GM21390 (cell line): ENCODE measurements at regions not wholly inside any gene's neighbourhood (a gene's known extent, or its start where the extent isn't known, plus 50 kb on each side); places are given as distances from the start of the nearest gene placed in this dataset.

Source experiments
- ATAC-seq: cut with Tn5 transposase; IDR thresholded peaks from one replicate; pipeline ENCODE4 v1.9.1; 2021; ENCODE audit not compliant: unreplicated experiment

- no peak for ATAC-seq
Measured at GRCh38 chr19:31402529-31403316, 53.5 kb upstream of the TSHZ3 start.

GRCh38 chr19:31406106-31406505, 56.9 kb upstream of the TSHZ3 start:
- ATAC-seq: no peak

DNA sequence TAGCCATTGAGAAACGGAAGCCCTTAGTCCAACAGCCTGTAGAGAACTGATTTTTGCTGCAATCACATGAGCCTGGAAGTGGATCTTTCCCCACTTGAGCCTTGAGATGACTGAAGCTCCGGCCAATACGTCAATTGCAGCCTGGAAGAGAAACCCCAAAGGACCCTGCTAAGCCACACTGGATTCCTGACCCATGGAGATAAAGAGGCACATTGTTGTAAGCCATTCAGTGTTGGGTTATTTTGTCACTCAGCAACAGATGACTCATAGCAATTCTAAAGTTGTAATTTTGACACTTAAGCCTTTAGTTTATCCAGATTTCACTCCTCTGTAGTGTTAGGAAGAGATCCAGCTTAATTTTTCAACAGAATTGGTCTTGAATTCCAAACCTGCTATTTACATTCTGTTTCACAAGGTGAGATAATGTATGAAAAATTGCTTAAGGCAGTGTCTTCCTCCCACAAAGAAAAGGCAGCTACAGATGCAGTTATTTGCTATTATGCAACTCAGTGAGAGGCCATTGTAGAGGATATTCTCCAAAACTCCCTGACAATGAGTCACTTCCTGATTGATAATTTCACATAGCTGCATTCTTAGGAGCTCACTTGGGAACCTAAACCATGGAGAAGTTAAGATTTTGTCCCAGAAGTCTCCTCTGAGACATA, 59.4 kb upstream of the TSHZ3 start:
- no peak for ATAC-seq

GRCh38 chr19:31413353-31413752, 64.1 kb upstream of the TSHZ3 start:
- ATAC-seq: no peak

DNA sequence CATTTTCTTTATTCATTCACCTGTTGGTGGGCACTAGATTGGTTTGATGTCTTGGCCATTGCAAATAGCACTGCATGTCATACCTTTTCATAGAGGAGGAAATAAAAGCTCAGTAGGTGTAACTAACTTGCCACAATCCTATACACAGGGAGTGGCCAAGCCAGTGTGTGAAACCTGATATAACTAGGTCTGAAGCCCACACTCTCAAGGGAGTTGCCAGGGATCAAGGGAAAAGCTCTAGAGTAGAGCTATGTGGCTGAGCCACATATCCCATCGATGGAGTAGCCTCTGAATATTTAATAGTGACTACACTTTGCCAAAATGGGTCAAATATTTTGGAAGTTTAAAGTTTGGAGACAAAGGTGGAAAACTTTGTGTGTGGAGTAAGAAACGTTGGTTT, 66.1 kb upstream of the TSHZ3 start:
- ATAC-seq: no peak

- ATAC-seq: no peak
Measured at GRCh38 chr19:31416548-31416947, 67.3 kb upstream of the TSHZ3 start.

DNA sequence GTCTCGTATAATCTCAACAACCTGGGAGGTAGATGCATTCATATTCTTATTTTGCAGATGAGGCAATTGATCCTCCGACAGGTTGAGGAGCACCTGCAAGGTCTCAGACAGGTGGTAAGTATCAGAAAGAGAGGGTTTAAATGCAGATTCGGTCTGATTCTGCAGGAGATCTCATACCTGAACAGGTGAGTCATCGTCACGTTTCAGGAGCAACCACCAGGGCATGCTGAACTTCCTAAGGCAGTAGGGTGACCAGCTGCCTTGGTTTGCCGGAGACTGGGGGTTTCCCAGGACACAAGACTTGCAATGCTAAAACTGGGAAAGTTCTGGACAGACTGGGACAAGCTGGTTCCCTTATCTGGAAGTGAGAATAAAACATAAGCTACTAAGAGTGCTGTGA, 68.8 kb upstream of the TSHZ3 start:
- ATAC-seq: no peak

DNA sequence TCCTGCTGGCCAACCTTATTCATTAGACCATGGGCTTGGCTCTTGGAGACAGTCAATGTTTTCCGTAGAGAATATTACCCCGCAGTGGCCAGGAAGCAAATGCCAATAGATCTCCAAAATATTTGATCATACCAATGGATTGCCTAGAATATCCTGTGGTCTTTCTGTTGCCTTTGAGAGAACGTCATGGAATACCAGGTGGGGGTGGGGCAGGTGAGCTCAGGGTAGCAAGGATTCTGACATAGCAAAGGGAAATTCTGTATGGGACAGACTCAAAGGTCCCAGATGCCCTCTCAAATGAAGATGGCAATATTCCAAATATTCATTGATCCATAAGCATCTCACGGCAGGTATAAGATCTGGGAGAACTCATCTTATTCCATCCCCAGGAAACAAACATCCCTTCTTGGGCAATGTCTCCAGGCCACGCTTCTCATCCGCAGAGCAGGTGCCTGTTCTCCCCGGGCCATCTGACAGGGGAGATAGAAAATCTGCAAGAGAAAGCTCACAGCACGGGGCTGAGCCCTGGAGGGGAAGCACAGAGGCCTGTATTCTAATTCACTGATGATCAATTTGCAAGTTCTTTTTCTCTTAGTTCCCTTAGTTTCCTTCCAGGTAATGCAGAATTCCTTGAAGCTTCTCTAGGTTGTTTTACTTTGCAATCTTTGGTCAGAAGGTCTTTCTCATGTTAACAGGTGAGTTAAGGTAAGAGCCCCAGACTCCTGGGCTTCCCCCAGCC, 69.6 kb upstream of the TSHZ3 start:
- no peak for ATAC-seq

DNA sequence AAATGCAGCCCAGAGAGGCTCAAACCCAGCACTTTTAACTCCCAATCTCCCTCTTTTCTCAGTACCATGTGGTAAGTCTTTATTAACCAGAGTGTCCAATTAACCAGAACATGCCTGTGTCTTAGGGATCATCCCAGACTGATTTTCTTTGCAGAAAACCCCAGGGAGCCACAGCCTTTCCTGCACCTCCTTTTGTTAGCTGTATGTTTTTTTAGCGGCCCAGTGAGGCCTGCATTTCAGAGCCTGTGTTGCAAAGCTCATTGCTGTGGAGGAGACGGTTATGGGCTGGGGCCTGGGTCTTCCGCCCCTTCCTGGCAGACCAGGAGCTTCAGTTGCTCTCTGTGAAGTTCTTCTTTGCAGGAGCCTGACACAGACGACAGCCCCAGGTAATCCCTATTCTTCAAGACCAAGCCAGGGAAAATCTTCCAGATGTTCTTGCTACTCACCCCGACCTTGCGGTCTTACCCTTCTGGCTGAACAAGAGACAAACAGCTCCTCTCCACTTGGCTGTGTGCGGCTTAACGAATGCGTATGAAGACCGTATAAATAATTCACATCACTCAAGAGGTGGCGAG, 70.7 kb upstream of the TSHZ3 start:
- no peak for ATAC-seq

GRCh38 chr19:31421082-31421481, 71.8 kb upstream of the TSHZ3 start:
- ATAC-seq: no peak

- no peak for ATAC-seq
Measured at GRCh38 chr19:31421856-31422255, 72.6 kb upstream of the TSHZ3 start.

DNA sequence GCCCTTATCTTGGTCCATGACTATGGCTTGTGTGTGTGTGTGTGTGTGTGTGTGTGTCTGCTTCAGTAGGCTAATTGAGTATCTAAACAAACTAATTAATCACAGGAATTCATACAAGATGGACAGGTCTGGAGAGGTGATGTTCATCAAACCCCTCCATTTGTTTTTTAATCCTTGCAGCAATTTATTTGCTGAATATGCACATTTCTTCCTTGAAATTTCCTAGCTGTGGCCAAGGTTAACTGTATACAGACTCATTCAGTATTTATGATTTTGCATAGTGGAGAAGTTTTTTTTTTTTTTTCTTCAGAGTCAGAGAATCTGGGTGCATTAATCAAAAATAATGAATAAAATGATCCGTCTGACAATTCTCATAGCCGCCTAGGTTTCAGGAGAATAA, 74.7 kb upstream of the TSHZ3 start:
- no peak for ATAC-seq

GRCh38 chr19:31424861-31425620, 75.8 kb upstream of the TSHZ3 start:
- ATAC-seq: no peak

- ATAC-seq: no peak
Measured at GRCh38 chr19:31427857-31428256, 78.6 kb upstream of the TSHZ3 start.

- ATAC-seq: no peak
Measured at GRCh38 chr19:31430381-31430780, 81.1 kb upstream of the TSHZ3 start.

GRCh38 chr19:31432201-31432810, 83.1 kb upstream of the TSHZ3 start:
- ATAC-seq: no peak

DNA sequence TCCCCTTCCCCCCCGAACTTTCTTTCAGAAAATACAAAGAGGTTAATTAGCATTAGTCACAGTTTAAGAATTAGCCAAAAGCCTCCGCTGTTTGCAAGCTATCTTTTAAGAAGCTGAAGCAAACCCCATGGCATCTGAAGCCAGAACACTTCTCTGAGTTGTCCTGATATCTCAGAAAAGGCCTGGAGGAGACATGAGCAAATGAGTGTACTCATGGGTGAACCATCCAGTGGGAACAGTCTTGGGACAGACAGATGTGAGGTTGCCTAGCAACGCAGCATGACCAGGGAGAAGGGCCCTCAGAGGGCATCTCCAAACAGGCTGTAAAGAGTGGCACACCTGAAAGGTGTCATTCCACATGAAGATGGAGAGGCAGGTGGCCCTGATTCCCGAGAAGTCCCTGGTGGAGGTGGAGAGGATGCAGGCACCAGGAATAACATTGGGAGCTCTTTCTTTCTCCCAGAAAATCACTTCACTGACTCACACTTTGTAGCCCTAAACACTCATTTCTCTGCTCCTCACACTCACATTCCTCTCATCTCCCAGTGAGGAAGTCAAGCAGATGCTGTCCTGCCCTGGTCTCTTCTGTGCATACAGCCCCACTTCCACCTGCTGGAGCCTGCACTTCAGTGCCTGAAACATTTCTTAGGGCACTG, 87.0 kb upstream of the TSHZ3 start:
- no peak for ATAC-seq

- no peak for ATAC-seq
Measured at GRCh38 chr19:31438401-31439269, 89.4 kb upstream of the TSHZ3 start.

DNA sequence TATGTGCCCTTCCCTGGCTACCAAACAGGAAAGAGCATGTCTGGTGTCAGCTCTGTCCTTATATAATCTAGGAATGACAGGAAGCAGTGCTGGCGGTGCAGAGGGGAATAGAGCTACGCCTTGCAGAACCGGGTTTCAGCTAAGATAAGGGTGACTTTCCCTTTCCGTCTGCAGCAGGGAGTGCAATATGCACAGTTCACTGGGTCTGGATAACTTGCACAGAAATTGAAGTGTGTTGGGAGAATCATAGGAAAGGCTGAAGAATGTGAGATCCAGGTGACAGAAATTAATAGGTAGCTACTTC, 90.0 kb upstream of the TSHZ3 start:
- no peak for ATAC-seq
